ENCODE measurements at regions not wholly inside any gene's neighbourhood (a gene's known extent, or its start where the extent isn't known, plus 50 kb on each side); places are given as distances from the start of the nearest gene placed in this dataset.

DNA sequence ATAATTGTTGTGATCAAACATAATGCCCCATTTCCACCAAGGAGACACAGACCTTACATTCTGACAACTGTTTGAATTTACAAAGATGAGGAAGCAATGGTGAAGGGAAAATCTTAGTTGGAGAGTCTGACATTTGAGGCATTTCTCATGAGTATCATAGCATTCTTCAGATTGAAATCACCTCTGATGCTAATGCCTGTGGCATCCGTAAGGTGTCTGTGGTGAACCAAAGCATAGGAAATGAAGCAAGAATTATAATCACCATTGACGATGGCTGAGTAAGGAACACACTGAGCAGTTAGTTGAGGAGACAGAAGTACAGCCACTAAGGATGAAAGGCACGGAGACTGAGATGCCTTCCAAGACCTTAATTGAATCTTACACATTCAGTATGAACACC lies 575.7 kb downstream of the TRIML1 start:
- TF ChIP-seq EP300 (IDR thresholded peaks at IDR 0.05) (no peak), POLR2A (IDR thresholded peaks at IDR 0.05) (no peak)
